ENCODE measurements at regions not wholly inside any gene's neighbourhood (a gene's known extent, or its start where the extent isn't known, plus 50 kb on each side); places are given as distances from the start of the nearest gene placed in this dataset.
"Not testable (repeated sequence)": the region's sequence is repeated elsewhere in the genome, so short reads cannot be mapped to it uniquely, and the experiment has no call there.

DNA sequence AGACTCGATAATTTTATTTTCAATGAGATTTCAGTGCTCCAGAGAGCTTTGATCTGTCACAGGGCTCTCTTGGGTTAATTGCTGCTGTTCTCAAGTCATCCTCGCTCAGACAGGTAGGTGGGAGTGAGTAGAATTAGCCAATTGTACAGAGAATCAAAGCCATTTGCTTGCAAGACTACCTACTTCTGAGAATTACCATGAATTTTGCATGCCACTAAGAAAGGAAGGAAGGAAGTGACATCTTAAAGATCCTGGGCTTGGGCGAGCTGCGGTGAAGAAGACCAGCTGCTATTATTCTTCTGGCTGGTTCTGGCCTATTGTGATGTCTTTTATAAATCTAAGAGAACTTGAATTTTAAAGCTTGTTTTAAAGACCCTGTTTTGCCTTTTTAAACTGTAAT lies 154.1 kb upstream of the LPP start:
- no peak for DNase-seq (ENCODE audit: low spot score)

DNA sequence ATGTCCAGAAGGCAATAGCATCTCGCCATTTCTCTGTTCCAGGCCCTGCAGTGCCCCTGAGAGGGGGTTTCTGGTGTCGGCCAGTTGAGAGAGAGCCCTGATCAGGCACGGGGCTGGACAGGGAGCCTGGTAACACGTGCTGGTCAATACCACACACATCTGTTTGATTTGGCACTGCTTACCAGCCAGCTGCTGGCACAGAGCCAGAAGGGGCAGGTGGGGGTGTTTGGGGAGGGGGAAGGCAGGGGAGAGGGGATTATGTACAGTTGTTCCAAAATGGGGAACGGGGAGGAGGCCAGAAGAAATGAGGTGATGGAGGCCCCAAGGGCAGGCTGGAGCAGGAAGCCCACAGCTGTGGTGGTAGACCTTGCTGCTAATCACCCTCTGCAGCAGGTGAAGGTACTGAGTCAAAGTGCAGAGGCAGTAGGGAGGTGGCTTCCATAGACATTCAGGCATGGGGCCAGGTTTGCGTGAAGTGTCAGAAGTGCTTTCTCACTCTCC lies 153.5 kb upstream of the LPP start:
- DNase-seq (ENCODE audit: low spot score), result no peak

DNA sequence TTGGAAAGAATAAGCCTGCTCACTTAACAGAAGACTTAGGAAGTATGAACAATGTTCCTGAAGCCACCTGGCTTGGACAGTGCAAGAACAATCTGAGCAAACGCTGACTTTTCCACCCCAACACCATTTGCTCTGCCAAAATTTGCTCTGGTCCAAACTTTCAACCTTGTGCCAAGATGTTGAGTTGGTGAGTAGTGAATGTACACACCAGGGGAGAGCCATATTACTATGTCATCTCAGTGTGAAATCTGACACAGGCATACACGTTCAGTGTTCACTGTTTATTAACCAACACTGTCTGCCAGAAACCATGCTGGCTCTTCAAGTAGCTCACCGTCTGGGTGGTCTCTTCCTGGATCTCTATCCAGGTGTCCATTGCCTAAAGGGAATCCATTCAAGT lies 152.9 kb upstream of the LPP start:
- DNase-seq (ENCODE audit: low spot score), result no peak

DNA sequence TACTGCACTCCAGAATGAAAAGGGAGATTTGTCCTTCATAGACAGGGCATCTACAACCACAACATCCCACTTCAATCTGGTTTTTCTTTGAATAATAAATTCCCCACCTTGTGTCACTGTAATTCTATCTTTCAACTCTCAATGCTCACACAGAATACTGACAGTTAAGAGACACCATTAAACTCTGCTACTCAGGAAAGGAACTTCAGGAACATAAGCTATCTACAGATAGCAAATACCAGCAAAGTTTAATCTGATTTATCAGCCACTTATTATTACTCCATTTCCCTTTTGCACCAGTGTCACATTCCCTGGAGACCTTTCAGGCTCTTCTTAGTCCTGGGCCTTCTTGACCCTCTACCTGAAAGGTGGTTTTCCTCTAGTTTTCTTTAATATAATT lies 152.0 kb upstream of the LPP start:
- no peak for DNase-seq (ENCODE audit: low spot score)

DNA sequence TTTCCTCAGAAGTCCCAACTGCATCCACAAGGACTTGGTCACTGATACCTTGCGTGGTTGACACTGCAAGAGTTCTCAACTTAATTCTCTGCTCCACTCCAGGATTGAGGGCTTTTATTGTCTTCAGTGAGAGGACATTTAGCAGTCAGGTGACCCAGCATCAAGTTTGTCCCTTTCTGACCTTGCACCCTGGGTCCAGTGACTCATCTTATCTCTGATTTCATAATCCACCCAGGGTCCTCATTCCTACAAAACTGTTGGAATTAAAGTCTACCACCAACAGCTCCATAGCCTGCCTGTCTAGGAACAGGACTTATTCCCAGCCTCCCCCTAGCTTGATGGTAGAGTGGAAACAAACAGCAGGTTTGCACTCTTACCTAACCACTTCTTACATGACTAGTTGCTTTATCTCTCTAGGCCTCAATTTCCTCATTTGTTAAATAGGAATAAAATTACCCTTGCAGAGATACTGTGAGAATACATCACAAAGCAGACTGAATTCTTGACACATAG lies 151.3 kb upstream of the LPP start:
- DNase-seq (ENCODE audit: low spot score), result no peak

DNA sequence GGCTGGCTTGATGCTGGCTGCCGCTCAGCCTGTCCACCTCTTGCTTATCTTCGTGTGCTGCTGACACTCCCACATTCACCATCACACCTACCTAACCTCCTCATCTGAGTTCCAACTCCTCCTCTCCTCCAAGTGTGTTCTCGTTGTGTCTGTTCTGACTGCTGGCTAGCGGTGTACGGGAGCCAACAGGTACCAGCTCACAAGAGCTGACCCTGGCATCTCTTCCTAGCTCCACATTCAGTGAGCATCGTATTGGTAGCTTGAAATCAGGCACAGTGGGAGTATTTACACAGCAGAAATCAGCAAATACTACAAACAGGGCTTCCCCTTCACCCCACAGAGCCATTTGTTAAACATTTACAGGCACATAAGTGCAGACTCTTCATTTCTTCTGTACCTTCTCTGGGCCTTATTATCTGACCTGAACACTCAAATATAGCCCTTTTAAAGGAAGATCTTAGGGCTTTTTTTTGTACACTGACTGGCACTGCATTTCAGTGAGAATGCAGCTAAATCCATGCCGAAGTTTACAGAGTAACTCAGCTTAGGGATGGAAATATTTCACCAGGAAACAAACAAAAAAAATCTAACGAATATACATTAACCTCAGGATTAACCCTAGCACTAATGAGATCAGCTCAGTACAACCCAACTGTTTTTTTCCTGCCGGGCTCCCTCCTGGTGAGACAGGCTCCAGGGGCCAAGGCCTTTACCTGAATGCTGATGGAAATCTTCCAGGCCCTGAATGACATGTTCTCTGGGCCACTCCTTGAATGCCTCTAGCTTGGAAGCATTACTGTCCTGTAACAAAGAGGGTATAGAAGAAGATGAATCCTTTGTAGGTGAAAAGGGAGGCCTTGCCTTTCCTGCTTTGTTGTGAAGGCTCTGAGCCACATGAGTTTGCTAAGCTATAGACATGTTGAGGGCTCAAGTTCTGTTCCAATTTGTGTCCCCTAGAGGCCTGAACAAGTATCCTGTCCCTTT lies 150.5 kb upstream of the LPP start:
- DNase-seq (ENCODE audit: low spot score), result no peak

DNA sequence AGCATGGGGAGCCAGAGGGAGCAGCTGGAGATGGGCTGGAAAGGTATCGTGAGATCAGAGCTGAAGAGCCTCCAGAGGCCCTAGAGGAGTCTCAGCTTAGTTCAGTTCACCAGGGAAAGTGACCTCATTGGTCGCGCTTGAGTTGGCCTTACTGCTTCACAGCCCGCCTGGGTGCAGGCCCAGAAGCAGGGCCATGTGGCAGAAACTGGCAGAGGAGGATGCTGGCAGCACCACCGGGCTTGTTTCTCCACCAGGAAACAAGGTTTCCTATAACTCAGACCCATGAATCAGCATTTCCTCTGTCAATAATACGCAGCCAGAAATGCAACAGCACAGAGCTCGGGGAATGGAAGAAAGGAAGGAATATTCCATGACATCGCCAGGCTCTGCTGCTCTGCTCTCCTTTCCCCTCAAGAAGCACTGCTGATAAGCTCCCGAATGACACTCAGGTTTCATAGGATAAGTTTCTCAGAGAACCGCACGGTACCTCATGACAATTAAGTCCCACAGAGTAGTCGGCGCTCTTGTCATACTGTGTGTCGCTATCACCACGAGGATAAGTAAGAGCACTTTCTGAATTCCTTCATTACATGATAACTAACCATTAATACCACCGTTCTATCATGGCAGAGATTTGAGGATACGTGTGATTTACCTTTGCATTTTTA lies 147.1 kb upstream of the LPP start:
- DNase-seq (ENCODE audit: low spot score), result no peak

DNA sequence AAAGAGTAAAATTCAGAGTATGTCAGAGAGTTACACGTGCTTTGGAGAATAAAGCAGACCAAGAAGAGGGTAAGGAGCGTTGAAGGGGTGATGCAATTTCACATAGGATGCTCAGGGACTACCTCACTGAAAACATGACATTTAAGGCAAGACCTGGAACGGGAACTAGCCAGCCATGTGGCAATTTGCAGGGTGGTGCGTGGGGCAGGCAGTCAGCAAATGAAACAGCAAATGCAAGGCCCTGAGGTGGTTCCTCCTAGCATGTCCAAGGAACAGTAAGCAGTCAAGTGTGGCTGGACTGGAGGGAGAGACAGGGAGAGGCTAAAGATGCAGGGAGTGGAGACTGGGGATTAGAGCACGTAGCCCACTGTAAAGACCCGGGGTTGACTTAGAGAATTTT lies 146.1 kb upstream of the LPP start:
- DNase-seq (ENCODE audit: low spot score), result no peak

DNA sequence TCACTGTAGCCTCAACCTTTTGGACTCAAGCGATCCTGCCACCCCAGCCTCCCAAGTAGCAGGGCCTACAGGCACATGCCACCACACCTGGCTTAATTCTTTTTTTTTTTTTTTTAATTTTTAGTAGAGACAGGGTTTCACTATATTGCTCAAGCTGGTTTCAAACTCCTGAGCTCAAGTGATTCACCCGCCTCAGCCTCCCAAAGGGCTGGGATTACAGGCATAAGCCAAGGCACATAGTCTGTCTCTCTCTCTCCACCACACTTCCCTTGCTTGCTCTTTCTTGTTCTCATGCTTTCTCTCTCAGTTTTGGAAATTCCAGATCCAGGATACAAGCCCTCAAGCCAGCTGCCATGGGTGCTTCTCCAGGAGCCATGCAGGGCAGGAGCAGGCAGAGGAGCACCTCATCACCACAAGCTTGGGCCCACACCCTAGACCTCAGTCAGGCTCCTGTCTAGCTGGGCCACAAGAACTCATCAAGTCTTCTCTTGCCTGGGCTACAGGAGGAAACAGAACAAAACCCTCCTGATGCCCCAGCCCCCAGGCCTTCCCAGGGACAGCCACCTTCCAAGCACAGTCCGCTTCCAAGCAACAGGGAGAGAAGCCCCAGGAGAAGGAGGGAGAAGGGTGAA lies 145.3 kb upstream of the LPP start:
- DNase-seq (ENCODE audit: low spot score), result no peak

DNA sequence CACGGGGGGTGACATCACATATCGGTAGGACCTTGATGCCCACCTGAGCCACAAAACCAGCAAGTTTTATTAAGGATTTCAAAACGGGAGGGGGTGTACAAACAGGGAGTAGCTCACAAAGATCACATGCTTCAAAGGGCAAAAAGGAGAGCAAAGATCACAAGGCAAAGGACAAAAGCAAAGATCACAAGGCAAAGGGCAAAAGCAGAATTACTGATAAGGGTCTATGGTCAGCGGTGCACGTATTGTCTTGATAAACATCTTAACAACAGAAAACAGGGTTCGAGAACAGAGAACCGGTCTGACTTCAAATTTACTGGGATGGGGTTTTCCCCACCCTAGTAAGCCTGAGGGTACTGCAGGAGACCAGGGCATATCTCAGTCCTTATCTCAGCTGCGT lies 143.5 kb upstream of the LPP start:
- no peak for DNase-seq (ENCODE audit: low spot score)

DNA sequence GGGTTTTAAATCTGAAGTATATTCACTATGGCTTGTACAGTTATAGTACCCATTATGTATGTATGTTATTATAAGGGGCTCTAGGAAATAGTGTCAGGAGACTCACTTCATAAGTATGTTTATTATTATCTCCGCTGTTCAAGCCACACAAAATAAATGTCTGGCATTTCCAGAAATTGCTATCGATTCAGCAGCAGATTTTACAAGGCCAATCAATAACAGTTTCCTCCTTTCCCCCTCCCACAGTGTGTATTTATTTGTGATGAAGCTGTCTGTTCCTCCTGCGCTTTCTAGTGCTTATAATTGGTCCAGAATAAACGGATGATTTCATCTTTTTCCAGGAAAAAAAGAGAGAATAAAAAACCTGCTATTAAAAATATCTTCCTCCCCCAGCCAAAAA lies 134.2 kb upstream of the LPP start:
- no peak for DNase-seq (ENCODE audit: low spot score)

DNA sequence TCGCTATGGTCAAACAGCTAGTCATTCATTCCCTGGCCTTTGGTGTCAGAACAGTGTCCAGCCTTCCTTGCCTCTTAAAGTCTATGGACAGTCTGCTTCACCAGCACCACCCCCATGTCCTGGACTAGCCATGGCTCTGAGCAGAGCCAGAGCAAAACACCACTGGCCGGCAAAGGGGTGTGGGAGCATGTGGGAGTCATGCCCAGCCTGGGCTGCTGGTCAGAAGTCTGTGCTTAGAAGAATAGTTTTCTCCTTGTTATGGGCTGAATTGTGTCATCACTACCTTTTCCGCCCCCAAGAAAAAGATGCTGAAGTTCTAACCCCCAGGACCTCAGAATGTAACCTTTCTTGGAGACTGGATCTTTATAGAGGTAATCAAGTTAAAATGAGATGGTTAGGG lies 132.9 kb upstream of the LPP start:
- no peak for DNase-seq (ENCODE audit: low spot score)

DNA sequence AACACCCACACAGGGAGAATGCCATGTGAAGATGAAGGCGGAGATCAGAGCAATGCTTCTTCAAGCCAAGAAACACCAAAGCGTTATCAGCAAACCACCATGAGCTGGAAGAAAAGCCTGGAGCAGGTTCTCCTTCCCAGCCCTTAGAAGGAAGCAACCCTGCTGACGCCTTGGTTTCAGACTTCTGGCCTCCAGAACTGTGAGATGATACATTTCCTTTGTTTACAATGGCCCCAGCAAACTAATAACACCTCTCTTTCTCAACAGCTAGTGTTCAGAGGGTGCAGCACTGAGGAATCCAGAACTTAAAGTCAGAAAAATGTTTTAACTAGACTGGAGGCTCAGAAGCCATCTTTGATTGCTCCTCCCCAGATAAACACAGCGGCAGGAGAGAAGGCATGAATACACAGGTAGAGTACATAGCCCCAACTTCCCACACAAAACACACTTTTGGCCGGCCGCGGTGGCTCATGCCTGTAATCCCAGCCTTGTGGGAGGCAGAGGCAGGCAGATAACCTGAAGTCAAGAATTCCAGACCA lies 132.4 kb upstream of the LPP start:
- DNase-seq (ENCODE audit: low spot score), result no peak

DNA sequence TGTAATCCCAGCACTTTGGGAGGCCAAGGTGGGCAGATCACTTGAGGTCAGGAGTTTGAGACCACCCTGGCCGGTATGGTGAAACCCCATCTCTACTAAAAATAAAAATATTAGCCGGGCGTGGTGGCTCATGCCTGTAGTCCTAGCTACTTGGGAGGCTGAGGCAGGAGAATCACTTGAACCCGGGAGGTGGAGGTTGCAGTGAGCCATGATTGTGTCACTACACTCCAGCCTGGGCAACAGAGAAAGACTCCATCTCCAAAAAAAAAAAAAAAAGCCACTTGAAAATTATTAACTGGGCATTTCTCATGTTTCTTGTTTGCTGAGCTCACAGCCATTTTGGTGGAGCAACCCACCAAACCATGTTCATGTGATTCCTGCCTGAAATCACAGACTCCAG lies 131.1 kb upstream of the LPP start:
- not testable (repeated sequence) for DNase-seq (ENCODE audit: low spot score)

DNA sequence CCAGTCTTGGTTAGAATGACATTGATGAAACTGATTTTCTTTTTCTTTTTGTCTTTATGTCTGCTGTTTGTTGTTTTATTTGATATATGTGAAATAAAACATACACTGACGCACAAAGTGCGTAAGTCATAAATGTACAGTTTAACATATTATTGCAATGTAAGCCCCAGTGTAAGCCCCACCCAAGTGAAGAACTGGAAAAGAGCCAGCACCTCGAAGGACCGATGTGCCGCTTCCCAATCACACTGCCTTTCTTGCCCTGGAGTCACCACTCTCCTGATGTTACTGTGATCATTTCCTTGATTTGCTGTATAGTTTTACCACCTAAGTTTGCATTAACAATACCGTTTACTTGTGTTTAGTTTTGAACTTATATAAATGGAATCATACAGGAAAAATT lies 128.4 kb upstream of the LPP start:
- DNase-seq (ENCODE audit: low spot score), result no peak

DNA sequence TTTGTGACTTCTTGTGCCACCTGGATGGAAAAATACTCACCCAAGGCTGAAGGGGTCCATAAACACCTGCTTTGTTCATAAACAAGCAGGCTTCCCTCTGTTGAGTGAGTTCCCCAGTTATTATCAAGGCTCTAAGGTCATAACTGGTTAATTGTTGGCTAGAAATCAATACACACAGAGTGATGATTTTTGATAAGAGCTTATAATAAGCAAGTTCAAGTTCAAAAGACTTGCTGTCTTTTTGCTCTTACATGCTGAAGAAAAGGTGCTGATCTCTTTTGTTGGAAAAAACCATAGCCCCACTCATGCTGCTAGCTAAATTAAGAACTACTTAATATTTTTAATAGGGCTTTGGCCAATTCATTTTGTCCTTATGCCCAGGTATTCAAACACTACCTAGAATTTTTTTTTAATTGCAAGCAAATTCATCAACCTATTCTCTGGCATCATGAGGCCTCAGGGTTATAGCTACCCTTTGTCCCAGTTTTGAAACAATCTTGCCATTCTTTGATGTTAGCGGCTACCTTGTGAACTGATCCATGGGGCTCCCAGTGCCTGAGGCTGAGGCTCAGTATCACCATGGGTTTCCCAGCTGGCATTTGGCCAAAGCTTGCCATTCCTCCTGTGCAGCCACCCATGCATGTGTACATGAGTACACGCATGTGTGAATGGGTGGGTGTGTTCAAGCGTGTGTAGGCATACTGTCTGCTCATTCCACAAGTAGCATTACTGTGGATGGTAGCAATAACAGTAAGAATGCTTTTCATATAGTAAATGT lies 127.6 kb upstream of the LPP start:
- no peak for DNase-seq (ENCODE audit: low spot score)

DNA sequence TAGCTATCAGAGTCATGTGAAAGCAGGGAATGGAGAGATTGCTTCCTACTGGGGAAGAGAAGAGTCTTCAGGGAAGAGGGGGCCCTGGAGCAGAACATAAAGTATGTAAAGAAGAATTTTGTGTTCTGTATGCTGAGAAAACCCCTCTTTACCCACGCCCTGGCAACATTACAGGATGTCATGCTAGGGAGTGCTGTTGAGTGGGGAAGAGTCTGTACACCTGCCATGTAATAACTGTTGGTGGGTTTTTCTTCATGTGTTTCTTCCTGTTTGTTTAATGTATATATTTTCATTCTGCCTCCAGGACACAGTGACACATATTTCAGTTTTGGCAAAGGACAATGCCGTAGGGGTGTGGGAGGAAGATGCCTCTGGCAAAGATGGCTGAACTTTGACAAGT lies 122.8 kb upstream of the LPP start:
- DNase-seq (ENCODE audit: low spot score), result no peak

DNA sequence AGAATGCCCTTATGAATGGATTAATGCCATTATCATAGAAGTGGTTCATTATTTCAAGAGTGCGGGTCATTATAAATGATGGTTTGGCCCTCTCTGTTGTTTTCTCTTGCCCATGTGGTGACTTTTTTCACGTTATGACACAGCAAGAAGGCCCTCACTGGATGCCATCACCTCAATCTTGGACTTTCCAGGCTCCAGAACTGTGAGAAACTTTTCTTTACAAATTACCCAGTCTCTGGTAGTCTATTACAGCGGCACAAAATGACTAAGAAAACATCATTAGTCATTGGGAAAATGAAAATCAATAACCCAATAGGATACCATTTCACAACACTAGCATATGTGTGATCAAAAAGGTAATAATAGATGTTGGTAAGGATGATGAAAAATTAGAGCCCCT lies 119.0 kb upstream of the LPP start:
- no peak for DNase-seq (ENCODE audit: low spot score)

DNA sequence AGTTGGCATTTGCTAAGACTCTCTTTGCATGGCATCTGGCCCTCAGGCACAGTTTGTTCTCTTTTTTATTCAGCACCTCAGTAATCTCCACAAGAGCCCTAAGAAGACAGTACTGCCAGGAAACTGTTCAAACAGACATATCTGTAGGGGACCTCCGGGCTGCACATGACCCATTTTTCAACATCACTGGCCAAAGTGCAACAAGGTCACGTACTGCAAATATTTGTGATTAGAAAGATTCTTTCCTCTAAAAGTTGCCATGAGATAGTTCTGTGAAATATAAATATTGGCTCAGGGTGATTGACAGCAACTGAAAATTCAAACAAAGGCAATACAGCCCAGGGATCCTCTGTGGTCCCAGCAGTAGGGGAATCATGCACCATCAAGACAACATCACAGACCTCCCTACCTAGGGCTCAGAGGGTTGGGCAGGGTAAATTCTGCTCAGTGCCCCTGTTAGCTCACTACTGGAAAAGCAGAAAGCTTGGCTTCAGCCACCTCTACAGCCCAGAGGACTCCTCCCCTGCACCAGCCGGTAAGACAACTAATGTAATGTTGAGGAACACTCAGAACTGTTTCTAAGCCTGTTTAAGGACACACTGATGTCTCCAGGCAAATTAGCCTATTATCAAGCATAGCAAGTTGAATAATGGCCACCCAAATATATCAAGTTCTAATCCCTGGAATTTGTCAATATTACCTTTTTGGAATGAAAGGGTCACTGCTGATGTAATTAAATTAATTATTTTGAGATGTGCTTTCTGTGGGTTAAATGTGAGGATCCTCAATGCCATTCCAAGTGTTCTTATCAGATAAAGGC lies 117.4 kb upstream of the LPP start:
- DNase-seq (ENCODE audit: low spot score), result no peak

DNA sequence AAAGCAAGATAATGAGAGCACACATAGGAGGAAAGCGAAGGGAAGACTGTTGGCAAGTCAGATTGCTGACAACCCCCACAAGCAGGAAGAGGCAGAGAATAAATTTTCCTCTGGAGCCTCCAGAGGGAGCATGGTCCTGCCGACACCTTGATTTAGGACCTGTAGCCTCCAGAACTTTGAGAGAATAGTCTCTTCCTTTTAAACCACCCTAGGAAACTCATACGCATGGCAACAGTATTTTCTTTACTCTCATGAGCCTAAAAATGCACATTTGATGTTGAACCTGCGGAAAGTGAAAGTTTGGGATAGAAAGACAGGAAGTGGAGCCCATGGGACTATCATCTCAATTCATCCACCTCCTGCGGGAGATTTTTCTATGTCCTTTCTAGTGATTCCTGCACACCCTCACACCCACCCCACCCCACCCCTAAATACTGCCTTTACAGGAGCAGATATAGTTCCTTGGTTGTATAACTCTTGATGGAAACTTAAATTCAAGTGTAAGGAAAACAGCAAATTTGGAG lies 116.7 kb upstream of the LPP start:
- peak; percentile 62 for DNase-seq (ENCODE audit: low spot score)
